GM21529 (cell line): ENCODE measurements at regions not wholly inside any gene's neighbourhood (a gene's known extent, or its start where the extent isn't known, plus 50 kb on each side); places are given as distances from the start of the nearest gene placed in this dataset.

Experiments used
- ATAC-seq: cut with Tn5 transposase; IDR thresholded peaks from one replicate; pipeline ENCODE4 v1.9.1; 2021; ENCODE audit not compliant: unreplicated experiment

GRCh38 chr2:152883951-152884487 is 165.6 kb downstream of the ARL6IP6 start:
- ATAC-seq, result no peak

DNA sequence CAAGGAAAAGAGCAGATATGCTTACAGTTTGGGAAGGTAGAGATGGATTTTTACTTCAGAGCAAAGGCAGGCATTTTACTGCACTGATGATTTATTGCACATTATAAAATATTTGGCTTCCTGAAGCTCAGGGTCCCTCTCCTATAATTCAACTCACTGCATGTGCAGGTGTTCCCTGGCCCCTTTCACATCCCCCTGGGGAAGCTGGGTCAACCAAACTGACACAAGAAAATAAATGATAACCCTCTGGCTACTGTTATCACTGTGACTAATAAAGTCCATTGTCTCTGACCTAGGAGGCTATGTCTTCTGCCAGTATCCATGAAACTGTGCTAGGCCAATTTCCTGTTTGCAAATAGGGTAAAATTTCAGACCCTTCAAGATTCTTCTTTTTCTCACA is 163.1 kb downstream of the ARL6IP6 start:
- ATAC-seq, result no peak

GRCh38 chr2:152879275-152879674 is 160.9 kb downstream of the ARL6IP6 start:
- ATAC-seq, result no peak

- ATAC-seq, result no peak
Measured at GRCh38 chr2:152875701-152876695, 157.6 kb downstream of the ARL6IP6 start.

- no peak for ATAC-seq
Measured at GRCh38 chr2:152874955-152875354, 156.5 kb downstream of the ARL6IP6 start.

DNA sequence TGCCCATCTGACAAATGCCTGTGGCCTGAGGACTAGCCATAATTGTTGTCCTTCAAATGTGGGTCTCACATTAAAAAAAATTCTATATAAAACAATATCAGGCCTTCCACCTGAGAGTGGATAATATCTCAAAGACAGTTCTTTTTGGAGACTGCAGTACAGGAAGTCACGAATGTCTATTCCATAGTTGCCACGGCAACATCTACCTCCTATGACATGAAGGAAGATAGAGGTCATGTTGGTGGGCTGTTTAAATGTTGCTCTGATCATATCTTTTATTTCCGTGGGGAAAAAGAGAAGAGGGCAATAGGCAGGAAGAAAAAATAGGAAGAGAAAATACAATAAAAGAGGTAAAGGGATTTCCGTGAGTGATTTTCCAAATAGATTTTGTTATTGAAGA is 151.8 kb downstream of the ARL6IP6 start:
- no peak for ATAC-seq

DNA sequence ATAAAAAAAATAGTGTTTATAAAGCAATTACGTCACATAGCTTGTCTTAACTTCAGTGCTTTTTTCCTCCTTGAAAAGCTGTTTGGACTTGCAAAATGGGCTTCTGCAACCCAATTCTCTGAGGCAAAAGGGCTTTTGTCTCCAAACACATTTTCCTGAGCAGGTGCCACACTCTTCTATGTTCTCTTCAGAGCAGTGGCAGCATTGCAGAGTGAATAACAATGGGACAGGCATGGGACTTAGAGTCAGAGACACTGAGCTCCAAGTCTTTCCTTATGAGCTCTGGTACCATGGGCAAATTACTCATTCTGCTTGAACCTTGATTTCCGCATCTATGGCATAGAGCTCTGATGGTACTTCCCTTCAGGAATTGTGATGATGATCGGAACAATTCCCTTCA is 149.0 kb downstream of the ARL6IP6 start:
- no peak for ATAC-seq

DNA sequence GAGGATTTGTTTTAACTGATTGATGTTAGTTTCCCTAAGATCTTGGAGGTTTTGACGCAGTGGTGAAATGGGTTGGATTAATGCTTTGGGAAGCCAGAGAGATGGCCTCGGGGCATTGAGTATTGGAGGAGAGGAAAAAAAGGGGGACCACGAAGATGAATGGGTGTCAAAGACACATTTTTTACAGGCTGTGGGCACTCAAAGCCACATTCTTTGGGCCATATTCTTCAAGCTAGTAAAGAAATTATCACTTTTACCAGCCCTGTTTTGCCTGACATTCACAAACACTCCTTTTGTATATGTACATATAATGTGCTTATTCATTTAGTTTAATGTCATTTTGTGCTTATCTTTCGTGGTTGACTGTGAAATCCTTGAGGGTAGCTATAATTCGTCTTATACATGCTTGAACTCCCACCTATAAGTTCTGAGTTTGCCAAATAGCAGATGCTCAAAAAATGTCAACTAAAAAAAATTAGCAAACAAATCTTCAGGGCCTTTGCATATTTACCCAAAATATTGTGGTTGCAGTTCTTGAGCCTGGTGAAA is 146.3 kb downstream of the ARL6IP6 start:
- no peak for ATAC-seq

GRCh38 chr2:152863826-152864225 is 145.4 kb downstream of the ARL6IP6 start:
- ATAC-seq, result no peak

DNA sequence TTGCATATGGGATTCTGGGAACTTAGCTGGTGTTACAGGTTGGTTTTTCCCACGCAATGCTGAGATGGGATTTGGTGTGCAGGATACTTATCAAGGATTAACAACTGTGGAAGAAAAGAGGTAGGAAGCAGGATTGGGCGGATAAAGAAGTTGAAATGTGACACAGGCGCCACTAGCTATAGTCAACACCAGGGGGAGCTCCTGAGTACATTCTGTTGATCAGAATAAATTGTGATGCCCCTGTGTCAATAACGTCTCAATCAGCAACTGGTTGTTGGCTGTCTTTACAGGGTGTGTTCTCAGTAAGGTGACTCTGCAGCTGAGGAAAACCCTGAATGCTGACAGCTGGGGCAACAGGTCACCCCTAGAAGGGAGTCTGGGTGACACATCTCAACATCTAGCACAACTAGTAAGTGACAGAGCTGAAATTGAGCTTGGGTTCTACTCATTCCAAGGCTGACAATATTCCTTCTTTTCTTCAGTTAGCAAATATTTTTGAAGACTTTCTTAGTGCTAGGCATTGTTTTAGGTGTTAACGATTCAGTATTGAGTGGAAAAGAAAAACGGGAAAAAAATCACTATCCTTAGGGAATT is 143.0 kb downstream of the ARL6IP6 start:
- ATAC-seq, result no peak

DNA sequence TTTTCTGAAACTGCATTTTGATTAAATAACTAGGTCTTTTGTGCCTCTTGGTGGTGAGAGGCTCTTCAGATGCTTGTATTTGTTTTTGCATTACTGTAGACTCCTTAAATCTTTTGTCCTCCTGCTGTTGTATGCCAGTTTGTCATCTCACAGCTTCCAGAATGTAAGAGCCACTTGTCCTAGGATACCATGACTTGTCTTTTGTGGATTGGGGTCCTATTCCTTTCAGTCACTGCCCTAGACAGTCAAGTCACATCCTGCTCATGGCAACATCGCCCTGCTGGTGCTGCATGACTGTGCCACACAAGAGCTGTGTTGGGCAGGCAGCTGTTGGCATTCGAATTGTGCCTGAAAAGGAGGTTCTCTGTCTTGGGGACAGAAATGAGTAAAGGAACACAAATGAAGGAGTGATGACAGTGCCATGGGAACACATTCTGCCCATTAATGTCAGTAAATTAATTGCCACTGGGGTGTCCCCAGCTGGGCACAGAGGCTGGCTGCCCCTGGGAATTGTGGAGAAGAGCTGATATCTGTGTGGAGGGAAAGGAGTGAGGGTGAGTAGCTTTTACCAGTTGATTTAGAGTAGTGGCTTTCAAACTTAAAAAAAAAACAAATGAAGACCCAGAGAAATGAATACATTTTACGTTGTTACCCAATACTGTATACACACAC is 140.3 kb downstream of the ARL6IP6 start:
- no peak for ATAC-seq

DNA sequence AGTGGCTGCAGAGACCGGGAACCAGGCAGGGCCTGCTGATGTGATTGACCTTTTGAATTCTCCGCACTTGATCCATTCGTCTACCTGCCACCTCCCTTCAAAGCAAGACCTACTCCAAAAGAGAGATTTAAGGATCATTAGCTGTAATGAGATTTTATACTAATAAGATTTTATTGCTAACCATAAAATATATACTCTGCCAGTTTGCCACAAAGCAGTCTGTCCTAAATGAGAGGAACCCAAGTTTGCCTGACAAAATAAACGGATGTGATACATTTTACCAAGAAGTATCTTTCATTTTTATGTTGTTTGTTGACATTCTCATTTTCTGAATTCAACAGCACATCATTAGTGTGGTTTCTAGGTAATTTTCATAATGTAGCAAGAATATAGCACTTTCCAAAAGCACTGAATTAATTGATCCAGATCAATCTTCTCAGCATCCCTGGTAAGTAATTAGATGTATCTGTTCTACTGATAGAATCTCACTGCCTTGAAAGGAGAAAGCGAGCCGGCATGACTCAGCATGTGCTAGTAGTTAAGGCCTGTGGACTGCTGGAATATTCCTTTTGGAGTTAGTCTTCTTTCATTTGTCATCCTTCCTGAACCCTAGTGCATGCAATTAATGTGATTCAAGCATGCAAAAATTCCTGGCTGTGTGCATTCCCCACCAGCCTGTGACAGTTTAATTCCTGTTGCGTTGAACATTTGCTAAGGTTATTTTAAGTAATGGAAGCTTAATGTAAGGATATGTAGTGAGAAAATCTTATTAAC is 128.5 kb downstream of the ARL6IP6 start:
- no peak for ATAC-seq

DNA sequence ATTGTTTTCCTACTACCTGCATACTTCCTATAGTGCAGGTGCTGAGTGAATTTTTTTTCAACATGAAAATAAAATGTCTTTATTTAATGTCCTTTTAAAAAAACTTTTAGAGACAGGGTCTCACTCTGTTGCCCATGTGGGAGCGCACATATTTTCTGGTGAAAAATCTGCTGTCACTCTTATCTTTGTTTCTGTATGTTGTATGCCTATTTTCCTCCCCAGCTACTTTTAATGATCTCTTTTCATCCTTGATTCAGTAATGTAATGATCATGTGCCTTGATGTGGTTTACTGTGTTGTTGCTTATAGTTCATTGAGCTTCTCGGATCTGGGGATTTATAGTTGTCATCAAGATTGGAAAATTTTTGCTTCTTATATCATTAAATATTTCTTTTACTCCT is 117.3 kb downstream of the ARL6IP6 start:
- no peak for ATAC-seq

GRCh38 chr2:152827944-152828343 is 109.5 kb downstream of the ARL6IP6 start:
- no peak for ATAC-seq

DNA sequence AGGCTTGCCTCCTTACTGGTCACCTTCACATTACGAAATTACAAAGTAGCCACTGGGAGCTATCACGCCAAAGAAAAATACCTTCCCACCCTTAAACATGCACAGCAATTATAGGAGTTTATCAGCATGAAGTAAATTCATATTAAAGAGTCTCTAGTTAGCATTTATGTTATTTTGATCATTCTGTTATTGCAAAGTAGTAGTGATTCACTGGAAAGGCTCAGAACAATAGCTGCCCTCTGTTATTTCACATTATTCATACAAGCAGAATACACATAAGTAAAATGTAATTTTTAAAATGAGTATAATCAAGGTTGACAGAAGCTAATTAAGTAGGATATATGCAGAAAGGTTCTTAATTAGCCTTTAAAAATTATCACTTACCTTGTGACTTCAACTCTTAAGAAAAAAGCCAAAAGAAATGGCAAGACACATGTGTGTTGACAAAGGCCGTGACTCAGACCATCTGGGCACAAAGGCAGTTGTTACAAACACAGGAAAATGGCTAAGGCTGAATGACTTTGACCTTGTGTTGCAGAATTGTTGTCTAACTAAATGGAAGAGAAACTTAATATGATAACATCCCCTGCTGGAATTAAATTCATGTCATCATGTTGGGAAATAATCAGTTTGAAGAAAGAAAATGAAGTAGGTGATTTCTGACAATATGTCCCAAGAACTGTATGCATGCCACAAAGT is 108.3 kb downstream of the ARL6IP6 start:
- no peak for ATAC-seq

DNA sequence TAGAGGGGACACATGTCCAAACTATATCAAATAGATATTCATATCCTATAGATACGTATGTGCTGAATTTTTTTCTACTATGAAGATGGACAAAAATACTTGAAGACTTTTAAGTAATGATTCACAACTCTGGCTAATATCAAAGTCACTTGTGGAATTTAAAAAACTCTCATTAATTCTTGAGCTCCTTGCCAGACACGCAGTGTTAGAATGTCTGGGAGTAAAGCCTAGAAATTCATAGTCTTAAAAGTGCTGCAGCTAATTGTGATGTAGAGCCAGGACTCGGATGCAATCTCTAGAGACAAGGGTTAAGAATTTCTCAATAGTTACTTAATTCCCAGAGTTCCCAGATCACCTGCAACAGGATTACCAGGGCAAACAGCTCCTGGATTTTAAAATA is 107.4 kb downstream of the ARL6IP6 start:
- no peak for ATAC-seq

- ATAC-seq, result no peak
Measured at GRCh38 chr2:152823905-152824304, 105.5 kb downstream of the ARL6IP6 start.

DNA sequence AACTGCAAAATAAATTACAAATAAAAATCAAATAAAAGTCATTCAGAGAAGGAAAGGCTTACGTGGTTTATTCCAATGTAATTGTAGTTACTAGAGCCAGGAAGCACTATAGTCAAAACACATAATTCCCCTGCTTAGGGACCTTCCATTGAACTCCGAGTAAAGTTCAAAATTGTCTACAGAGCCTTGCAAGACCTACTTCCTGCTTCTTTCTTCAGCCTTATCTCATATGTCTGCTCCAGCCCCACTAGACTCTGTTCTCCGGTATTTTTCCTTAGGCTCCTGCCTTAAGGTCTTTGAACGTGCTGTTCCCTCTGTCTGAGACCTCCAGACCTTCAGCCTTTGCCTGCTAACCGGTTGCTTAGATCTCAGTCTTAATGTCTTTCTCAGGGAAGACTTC is 104.3 kb downstream of the ARL6IP6 start:
- ATAC-seq, result no peak

- no peak for ATAC-seq
Measured at GRCh38 chr2:152820048-152820447, 101.6 kb downstream of the ARL6IP6 start.
